ENCODE measurements at regions not wholly inside any gene's neighbourhood (a gene's known extent, or its start where the extent isn't known, plus 50 kb on each side); places are given as distances from the start of the nearest gene placed in this dataset.
A peak's percentile ranks its signal among the peaks of the same experiment; 100 is the strongest.

GRCh38 chr6:167677422-167677789 lies 149.3 kb upstream of the AFDN start:
- no peak overlapping the region for H3K27ac ChIP-seq
- no peak overlapping the region for H3K4me3 ChIP-seq
- intact Hi-C loops (cut with DNase I) = no loop called here
- no peak for DNase-seq (ENCODE audit: low spot score in 2 of 2)
- TF ChIP-seq, protein P1, sequence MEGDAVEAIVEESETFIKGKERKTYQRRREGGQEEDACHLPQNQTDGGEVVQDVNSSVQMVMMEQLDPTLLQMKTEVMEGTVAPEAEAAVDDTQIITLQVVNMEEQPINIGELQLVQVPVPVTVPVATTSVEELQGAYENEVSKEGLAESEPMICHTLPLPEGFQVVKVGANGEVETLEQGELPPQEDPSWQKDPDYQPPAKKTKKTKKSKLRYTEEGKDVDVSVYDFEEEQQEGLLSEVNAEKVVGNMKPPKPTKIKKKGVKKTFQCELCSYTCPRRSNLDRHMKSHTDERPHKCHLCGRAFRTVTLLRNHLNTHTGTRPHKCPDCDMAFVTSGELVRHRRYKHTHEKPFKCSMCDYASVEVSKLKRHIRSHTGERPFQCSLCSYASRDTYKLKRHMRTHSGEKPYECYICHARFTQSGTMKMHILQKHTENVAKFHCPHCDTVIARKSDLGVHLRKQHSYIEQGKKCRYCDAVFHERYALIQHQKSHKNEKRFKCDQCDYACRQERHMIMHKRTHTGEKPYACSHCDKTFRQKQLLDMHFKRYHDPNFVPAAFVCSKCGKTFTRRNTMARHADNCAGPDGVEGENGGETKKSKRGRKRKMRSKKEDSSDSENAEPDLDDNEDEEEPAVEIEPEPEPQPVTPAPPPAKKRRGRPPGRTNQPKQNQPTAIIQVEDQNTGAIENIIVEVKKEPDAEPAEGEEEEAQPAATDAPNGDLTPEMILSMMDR (IDR thresholded peaks at IDR 0.05) = no peak
- H3K27me3 ChIP-seq = no peaks in the 10 kb centered on the region
- no peaks in the 10 kb centered on the region for H3K9me3 ChIP-seq
- no peaks in the 10 kb centered on the region for H3K36me3 ChIP-seq
- peaks cover 0 to 3% of the 10 kb centered on the region in 2 donors for H3K4me1 ChIP-seq

GRCh38 chr6:167678102-167679101 lies 148.3 kb upstream of the AFDN start:
- TF ChIP-seq, protein P1 (IDR thresholded peaks at IDR 0.05) = no peak
- no peaks in the 10 kb centered on the region for H3K9me3 ChIP-seq
- no peak overlapping the region for H3K27ac ChIP-seq
- intact Hi-C loops (cut with DNase I) = no loop called here
- DNase-seq (ENCODE audit: low spot score in 2 of 2) = no peak
- H3K36me3 ChIP-seq = no peaks in the 10 kb centered on the region
- H3K4me3 ChIP-seq = peak overlapping the region; percentile 39 to 58
- peaks cover 0 to 3% of the 10 kb centered on the region in 2 donors for H3K4me1 ChIP-seq
- H3K27me3 ChIP-seq = no peaks in the 10 kb centered on the region

- no peak for DNase-seq (ENCODE audit: low spot score in 2 of 2)
- H3K27ac ChIP-seq = no peak overlapping the region
Measured at GRCh38 chr6:167679122-167679736, 147.5 kb upstream of the AFDN start.

DNA sequence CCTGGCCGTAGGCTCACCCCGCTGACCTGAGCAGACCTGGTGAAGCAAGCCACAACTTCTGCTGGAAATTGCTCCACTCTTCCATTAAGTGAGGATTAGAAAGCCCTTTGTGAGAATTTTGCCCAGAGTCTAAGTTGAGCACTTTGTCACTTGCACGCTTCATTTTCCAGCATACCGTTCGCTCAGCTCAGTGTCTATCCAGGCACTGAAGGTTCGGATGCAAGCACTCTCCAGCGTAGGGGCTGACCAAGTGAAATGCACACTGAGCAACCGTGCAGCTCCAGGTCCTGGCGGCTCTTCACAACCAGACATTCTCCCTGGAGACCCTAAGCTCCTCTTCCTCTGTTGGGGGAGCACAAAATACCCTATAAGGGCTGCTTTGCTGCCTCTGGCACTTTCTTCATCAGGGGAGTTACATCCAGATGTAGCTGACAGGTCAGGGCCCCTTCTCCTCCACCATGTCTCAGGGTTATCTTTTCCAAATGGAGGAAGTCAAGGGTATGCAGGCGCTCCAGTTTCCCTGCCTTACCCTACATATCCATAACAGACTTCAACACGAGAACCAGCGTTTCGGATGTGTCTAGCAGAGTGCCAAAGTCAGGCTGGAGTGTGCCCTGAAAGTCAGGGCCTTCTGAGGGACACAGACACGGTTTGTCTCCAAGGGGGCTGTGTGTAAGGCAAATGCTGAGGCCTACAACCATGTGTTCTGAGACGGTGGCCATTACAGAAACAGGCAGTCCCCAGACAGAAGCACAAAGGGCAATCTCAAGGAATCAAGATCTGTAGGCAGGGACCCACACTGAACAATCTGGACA lies 146.7 kb upstream of the AFDN start:
- no peak for DNase-seq (ENCODE audit: low spot score in 2 of 2)
- no peaks in the 10 kb centered on the region for H3K27me3 ChIP-seq
- intact Hi-C loops (cut with DNase I) = no loop called here
- H3K9me3 ChIP-seq = no peaks in the 10 kb centered on the region
- peaks cover 0 to 3% of the 10 kb centered on the region in 2 donors for H3K4me1 ChIP-seq
- no peak overlapping the region for H3K27ac ChIP-seq
- H3K36me3 ChIP-seq = no peaks in the 10 kb centered on the region
- TF ChIP-seq, protein P1 (IDR thresholded peaks at IDR 0.05) = no peak
- H3K4me3 ChIP-seq = no peak overlapping the region

More at GRCh38 chr6:167679122-167679736, 147.5 kb upstream of the AFDN start:
- H3K27me3 ChIP-seq = no peaks in the 10 kb centered on the region
- H3K4me3 ChIP-seq = no peak overlapping the region
- H3K4me1 ChIP-seq = peaks cover 0 to 3% of the 10 kb centered on the region in 2 donors
- intact Hi-C loops (cut with DNase I) = no loop called here
- TF ChIP-seq, protein P1 (IDR thresholded peaks at IDR 0.05) = no peak
- H3K36me3 ChIP-seq = no peaks in the 10 kb centered on the region
- H3K9me3 ChIP-seq = no peaks in the 10 kb centered on the region

DNA sequence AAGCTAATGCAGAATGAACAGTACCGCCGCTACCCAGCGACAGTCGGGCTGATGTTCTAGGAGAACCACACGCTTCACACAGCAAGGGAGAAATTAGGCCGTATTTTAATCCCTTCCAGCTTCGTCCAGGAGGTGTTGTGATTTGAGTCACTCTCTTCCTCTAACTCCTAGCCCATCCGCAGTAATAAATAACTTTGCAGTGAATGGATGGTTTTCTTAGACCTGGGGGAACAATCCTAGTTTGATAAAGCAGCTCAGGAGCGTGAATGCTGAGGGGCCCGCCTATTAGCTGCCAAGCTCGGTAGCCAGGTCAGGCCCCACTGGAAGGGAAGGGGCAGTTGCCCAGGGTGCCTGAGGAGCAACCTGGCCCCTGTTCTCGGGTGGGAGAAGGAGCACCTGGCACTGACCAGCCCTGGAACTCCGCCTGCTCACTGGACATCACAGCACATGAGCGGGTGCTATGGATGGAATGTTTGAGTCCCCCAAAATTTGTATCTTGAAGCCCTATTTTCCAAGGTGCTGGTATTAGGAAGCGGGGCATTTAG lies 146.0 kb upstream of the AFDN start:
- TF ChIP-seq, protein P1 (IDR thresholded peaks at IDR 0.05) = no peak
- H3K9me3 ChIP-seq = no peaks in the 10 kb centered on the region
- no peak for DNase-seq (ENCODE audit: low spot score in 2 of 2)
- no peaks in the 10 kb centered on the region for H3K27me3 ChIP-seq
- intact Hi-C loops (cut with DNase I) = no loop called here
- no peak overlapping the region for H3K27ac ChIP-seq
- no peak overlapping the region for H3K4me3 ChIP-seq
- no peaks in the 10 kb centered on the region for H3K36me3 ChIP-seq
- peaks cover 0 to 3% of the 10 kb centered on the region in 2 donors for H3K4me1 ChIP-seq

Measured in ascending aorta (tissue), 2 donors.